Loucy (cell line): ENCODE measurements at regions not wholly inside any gene's neighbourhood (a gene's known extent, or its start where the extent isn't known, plus 50 kb on each side); places are given as distances from the start of the nearest gene placed in this dataset.

Source experiments
- H2AFZ ChIP-seq: fragments of 200-600 bp; sonication (generic); 2 replicates; pipeline ENCODE4 v1.6.0; 2016; ENCODE audit warnings: antibody characterized with exemption, mild to moderate bottlenecking, low read length, moderate library complexity
- H3F3A ChIP-seq: fragments of 200-600 bp; 2 replicates; pipeline ENCODE4 v1.6.0; 2016; ENCODE audit warnings: antibody characterized with exemption, low read depth, mild to moderate bottlenecking
- H3K27me3 ChIP-seq: fragments of 200-600 bp; sonication (generic); 2 replicates; pipeline ENCODE4 v1.6.1; 2014; ENCODE audit warnings: low read length, mild to moderate bottlenecking; ENCODE audit not compliant: insufficient read depth, poor library complexity, severe bottlenecking
- H3K36me3 ChIP-seq: fragments of 200-600 bp; sonication (generic); 2 replicates; pipeline ENCODE4 v1.6.1; 2016; ENCODE audit warnings: low read length; ENCODE audit not compliant: insufficient read depth
- H3K4me1 ChIP-seq: fragments of 200-600 bp; sonication (generic); 2 replicates; pipeline ENCODE4 v1.5.1; 2014; ENCODE audit warnings: low read length, mild to moderate bottlenecking; ENCODE audit not compliant: insufficient read depth, poor library complexity, severe bottlenecking
- H3K4me2 ChIP-seq: fragments of 200-600 bp; sonication (generic); 2 replicates; pipeline ENCODE4 v1.6.0; 2014; ENCODE audit warnings: antibody characterized with exemption, low read length, low read depth, mild to moderate bottlenecking; ENCODE audit not compliant: poor library complexity, severe bottlenecking
- H3K4me3 ChIP-seq: fragments of 200-600 bp; sonication (generic); 2 replicates; pipeline ENCODE4 v1.5.1; 2014; ENCODE audit warnings: low read length, mild to moderate bottlenecking, mixed read lengths; ENCODE audit not compliant: poor library complexity, severe bottlenecking
- H3K79me2 ChIP-seq: fragments of 200-600 bp; sonication (generic); 2 replicates; pipeline ENCODE4 v1.6.1; 2014; ENCODE audit warnings: low read length; ENCODE audit not compliant: insufficient read depth
- H3K9ac ChIP-seq: fragments of 200-600 bp; sonication (generic); 2 replicates; pipeline ENCODE4 v1.6.0; 2014; ENCODE audit warnings: mild to moderate bottlenecking, low read depth, low read length, moderate library complexity; ENCODE audit not compliant: poor library complexity, severe bottlenecking
- H3K9me2 ChIP-seq: fragments of 200-600 bp; sonication (generic); replicated peaks from 2 replicates; pipeline ENCODE4 v1.6.1; 2016; ENCODE audit warnings: low read depth, low read length, mixed read lengths
- H3K9me3 ChIP-seq: fragments of 200-600 bp; sonication (generic); 2 replicates; pipeline ENCODE4 v1.6.1; 2014; ENCODE audit warnings: mild to moderate bottlenecking, antibody characterized with exemption, low read length, low read depth; ENCODE audit not compliant: insufficient read depth
- H4K20me1 ChIP-seq: fragments of 200-600 bp; sonication (generic); 2 replicates; pipeline ENCODE4 v1.6.0; 2014; ENCODE audit warnings: antibody characterized with exemption, low read length, mild to moderate bottlenecking; ENCODE audit not compliant: insufficient read depth, poor library complexity, severe bottlenecking
- CTCF ChIP-seq: fragments of 200-600 bp; sonication (generic); conservative IDR thresholded peaks from 2 replicates; pipeline ENCODE4 v1.5.1; 2014; ENCODE audit warnings: mild to moderate bottlenecking, antibody characterized with exemption, low read length
- EZH2phosphoT487 ChIP-seq: fragments of 200-600 bp; IDR thresholded peaks from 2 replicates; pipeline ENCODE4 v1.6.1; 2018; ENCODE audit warnings: antibody characterized with exemption, mild to moderate bottlenecking, moderate library complexity, borderline replicate concordance

DNA sequence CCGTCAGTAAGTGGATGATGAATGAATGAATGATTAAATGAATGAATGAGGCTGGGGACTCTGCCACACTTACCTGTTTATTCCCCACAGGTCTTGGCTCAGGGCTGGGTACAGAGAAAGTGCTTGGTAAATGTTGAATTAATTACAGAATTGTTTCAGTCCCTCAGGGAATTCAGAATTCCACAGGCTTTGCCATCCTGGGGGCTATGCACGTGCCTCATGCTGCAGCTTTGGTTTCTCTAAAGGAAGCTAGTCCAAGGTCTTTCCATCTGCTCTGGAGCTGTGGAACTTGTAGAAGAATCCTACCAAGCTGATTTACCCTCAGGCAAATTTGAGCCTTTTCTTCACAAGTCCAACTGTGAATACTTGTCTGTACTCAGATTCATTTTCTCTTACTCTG is 376.8 kb upstream of the AJAP1 start:
- no peaks in the 10 kb centered on the region for H4K20me1 ChIP-seq
- no peaks in the 10 kb centered on the region for H3K4me1 ChIP-seq
- no peak overlapping the region for H2AFZ ChIP-seq
- no peaks in the 10 kb centered on the region for H3K9me2 ChIP-seq
- no peaks in the 10 kb centered on the region for H3F3A ChIP-seq
- H3K4me2 ChIP-seq = no peak overlapping the region
- 0 out of 2 replicates have a peak, but pooled peaks cover 6% of the 10 kb centered on the region for H3K9me3 ChIP-seq
- TF ChIP-seq CTCF = no peak
- TF ChIP-seq EZH2phosphoT487 = no peak
- no peaks in the 10 kb centered on the region for H3K36me3 ChIP-seq
- no peaks in the 10 kb centered on the region for H3K79me2 ChIP-seq
- no peaks in the 10 kb centered on the region for H3K27me3 ChIP-seq
- H3K4me3 ChIP-seq = no peak overlapping the region
- H3K9ac ChIP-seq = no peak overlapping the region

DNA sequence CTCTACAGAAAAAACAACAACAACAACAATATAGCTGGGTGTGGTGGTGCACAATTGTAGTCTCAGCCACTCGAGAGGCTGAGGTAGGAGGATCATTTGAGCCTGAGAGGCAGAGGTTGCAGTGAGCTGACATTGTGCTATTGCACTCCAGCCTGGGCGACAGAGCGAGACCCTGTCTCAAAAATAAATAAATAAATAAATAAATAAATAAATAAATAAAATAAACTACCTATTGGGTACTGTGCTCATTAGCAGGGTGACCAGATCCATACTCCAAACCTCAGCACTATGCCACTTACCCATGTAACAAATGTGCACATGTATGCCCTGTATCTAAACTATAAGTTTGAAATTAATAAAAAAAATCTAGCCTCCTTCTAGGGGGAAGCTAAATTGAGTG is 369.4 kb upstream of the AJAP1 start:
- H3F3A ChIP-seq = no peaks in the 10 kb centered on the region
- H3K4me1 ChIP-seq = no peaks in the 10 kb centered on the region
- no peaks in the 10 kb centered on the region for H3K27me3 ChIP-seq
- no peak for TF ChIP-seq EZH2phosphoT487
- no peak for TF ChIP-seq CTCF
- no peaks in the 10 kb centered on the region for H3K36me3 ChIP-seq
- no peak overlapping the region for H3K4me3 ChIP-seq
- H2AFZ ChIP-seq = no peak overlapping the region
- no peaks in the 10 kb centered on the region for H3K9me2 ChIP-seq
- H3K9ac ChIP-seq = no peak overlapping the region
- no peak overlapping the region for H3K4me2 ChIP-seq
- no peaks in the 10 kb centered on the region for H4K20me1 ChIP-seq
- H3K79me2 ChIP-seq = no peaks in the 10 kb centered on the region
- H3K9me3 ChIP-seq = no peaks in the 10 kb centered on the region

DNA sequence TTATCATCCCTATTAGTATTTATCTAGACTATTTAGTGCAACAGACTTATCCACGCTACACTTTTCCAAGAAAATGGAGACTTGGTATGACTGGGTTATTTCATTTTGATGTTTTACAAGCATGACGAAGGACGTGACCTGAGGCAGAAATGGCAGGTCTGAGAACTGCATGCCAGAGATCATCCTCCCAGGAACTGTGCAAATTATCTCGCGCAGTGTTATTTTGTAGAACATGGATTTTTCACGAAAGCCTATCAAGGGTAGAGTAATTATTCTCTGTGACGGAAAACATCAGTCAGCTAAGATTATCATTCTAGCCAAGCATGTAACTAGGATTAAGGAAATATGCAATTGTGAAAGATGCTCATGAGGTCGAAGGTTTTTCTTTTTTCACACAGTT is 361.5 kb upstream of the AJAP1 start:
- Histone ChIP-seq H3K4me3 (no peak overlapping the region), H3K9me2 (no peaks in the 10 kb centered on the region), H3K27me3 (no peaks in the 10 kb centered on the region), H4K20me1 (no peaks in the 10 kb centered on the region), H3F3A (no peaks in the 10 kb centered on the region), H2AFZ (no peak overlapping the region), H3K4me1 (no peaks in the 10 kb centered on the region), H3K36me3 (no peaks in the 10 kb centered on the region), H3K9ac (no peak overlapping the region), H3K9me3 (peaks cover 22% of the 10 kb centered on the region; the same call in 1 of the 2 replicates), H3K4me2 (no peak overlapping the region), H3K79me2 (no peaks in the 10 kb centered on the region)
- TF ChIP-seq EZH2phosphoT487 (no peak), CTCF (no peak)
